BE2C (cell line): ENCODE measurements at regions not wholly inside any gene's neighbourhood (a gene's known extent, or its start where the extent isn't known, plus 50 kb on each side); places are given as distances from the start of the nearest gene placed in this dataset.
A peak's percentile ranks its signal among the peaks of the same experiment; 100 is the strongest.

Experiments used
- DNase-seq: peaks from one replicate; pipeline ENCODE4 v3.0.0-alpha.2; 2020
- H3K27me3 ChIP-seq: fragments of 250-450 bp; sonication (Bioruptor Pico); 2 replicates; pipeline ENCODE4 v1.5.1; 2020; ENCODE audit warnings: mild to moderate bottlenecking
- H3K36me3 ChIP-seq: fragments of 250-450 bp; sonication (Bioruptor Pico); 2 replicates; pipeline ENCODE4 v1.5.1; 2020; ENCODE audit warnings: mild to moderate bottlenecking
- H3K4me1 ChIP-seq: fragments of 250-450 bp; sonication (Bioruptor Pico); 2 replicates; pipeline ENCODE4 v1.5.1; 2020
- H3K4me3 ChIP-seq: 2 replicates; pipeline ENCODE4 v1.5.1; 2011; ENCODE audit warnings: low read depth, low read length
- H3K9me3 ChIP-seq: fragments of 250-450 bp; sonication (Bioruptor Pico); 2 replicates; pipeline ENCODE4 v1.5.1; 2020
- CTCF ChIP-seq: IDR thresholded peaks from 2 replicates; pipeline ENCODE4 v1.5.1; 2012; ENCODE audit warnings: mild to moderate bottlenecking, low read depth, low read length

GRCh38 chr6:54614499-54615195 lies 231.9 kb upstream of the FAM83B start:
- Histone ChIP-seq H3K4me1 (no peaks in the 10 kb centered on the region), H3K36me3 (no peaks in the 10 kb centered on the region), H3K9me3 (no peaks in the 10 kb centered on the region), H3K27me3 (no peaks in the 10 kb centered on the region), H3K4me3 (no peak overlapping the region)
- TF ChIP-seq CTCF: no peak
- no peak for DNase-seq

- no peak for DNase-seq
- Histone ChIP-seq H3K4me1 (no peaks in the 10 kb centered on the region), H3K27me3 (no peaks in the 10 kb centered on the region), H3K4me3 (no peak overlapping the region), H3K9me3 (no peaks in the 10 kb centered on the region), H3K36me3 (no peaks in the 10 kb centered on the region)
- no peak for TF ChIP-seq CTCF
Observed at GRCh38 chr6:54617730-54618129, 228.8 kb upstream of the FAM83B start.

GRCh38 chr6:54618572-54618971 lies 228.0 kb upstream of the FAM83B start:
- H3K27me3 ChIP-seq: no peaks in the 10 kb centered on the region
- no peak overlapping the region for H3K4me3 ChIP-seq
- H3K9me3 ChIP-seq: no peaks in the 10 kb centered on the region
- H3K36me3 ChIP-seq: no peaks in the 10 kb centered on the region
- no peak for DNase-seq
- TF ChIP-seq CTCF: no peak
- no peaks in the 10 kb centered on the region for H3K4me1 ChIP-seq

GRCh38 chr6:54619102-54619501 lies 227.5 kb upstream of the FAM83B start:
- Histone ChIP-seq H3K36me3 (no peaks in the 10 kb centered on the region), H3K4me1 (no peaks in the 10 kb centered on the region), H3K4me3 (no peak overlapping the region), H3K9me3 (no peaks in the 10 kb centered on the region), H3K27me3 (no peaks in the 10 kb centered on the region)
- DNase-seq: no peak
- no peak for TF ChIP-seq CTCF

GRCh38 chr6:54621285-54621684 lies 225.3 kb upstream of the FAM83B start:
- Histone ChIP-seq H3K4me3 (no peak overlapping the region), H3K4me1 (no peaks in the 10 kb centered on the region), H3K27me3 (no peaks in the 10 kb centered on the region), H3K9me3 (no peaks in the 10 kb centered on the region), H3K36me3 (no peaks in the 10 kb centered on the region)
- peak; percentile 36 for TF ChIP-seq CTCF
- DNase-seq: no peak

GRCh38 chr6:54624216-54624615 lies 222.4 kb upstream of the FAM83B start:
- Histone ChIP-seq H3K4me1 (no peaks in the 10 kb centered on the region), H3K4me3 (no peak overlapping the region), H3K27me3 (no peaks in the 10 kb centered on the region), H3K9me3 (no peaks in the 10 kb centered on the region), H3K36me3 (no peaks in the 10 kb centered on the region)
- TF ChIP-seq CTCF: no peak
- no peak for DNase-seq
